ENCODE measurements at regions not wholly inside any gene's neighbourhood (a gene's known extent, or its start where the extent isn't known, plus 50 kb on each side); places are given as distances from the start of the nearest gene placed in this dataset.

DNA sequence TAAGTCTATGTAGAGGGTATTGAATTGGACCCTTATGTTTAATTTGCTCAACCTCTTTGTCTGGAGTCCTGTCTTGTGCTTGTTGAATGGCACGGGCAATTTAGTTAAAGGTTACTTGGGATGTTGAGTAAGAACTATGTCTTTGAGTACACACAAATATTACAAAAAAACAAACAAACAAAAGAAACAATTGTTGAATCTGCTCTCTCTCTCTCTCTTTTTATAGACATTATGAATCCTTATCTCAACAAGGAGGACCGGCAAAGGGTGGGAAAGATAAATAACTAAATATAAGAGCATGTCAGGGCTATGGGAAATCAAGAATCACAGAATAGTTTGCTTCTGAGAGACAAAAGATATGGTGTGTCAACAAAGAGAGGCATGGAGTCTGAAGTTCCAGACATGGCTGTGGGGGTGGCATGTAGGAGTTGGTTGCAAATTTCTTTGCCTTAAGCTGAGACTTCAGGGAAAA is 608.6 kb downstream of the UTRN start:
- Histone ChIP-seq H4K91ac (ENCODE audit: insufficient read length, low read depth, low read length) (no peak overlapping the region), H3K4ac (ENCODE audit: low read depth, low read length) (no peak overlapping the region), H2BK20ac (ENCODE audit: low read depth, low read length, poor library complexity, severe bottlenecking) (no peak overlapping the region), H3K18ac (ENCODE audit: insufficient read length, low read depth, low read length) (no peak overlapping the region), H3K79me1 (ENCODE audit: insufficient read depth, low read depth, low read length, poor library complexity, severe bottlenecking) (no peaks in the 10 kb centered on the region), H3K4me2 (ENCODE audit: insufficient read depth, insufficient read length, low read length) (no peak overlapping the region), H2AFZ (ENCODE audit: low read length) (no peak overlapping the region), H3K27me3 (ENCODE audit: insufficient read depth, low read length) (no peaks in the 10 kb centered on the region), H2BK5ac (ENCODE audit: insufficient read length, low read length) (no peak overlapping the region), H3K23ac (ENCODE audit: insufficient read length, low read depth, low read length) (no peak overlapping the region), H4K20me1 (ENCODE audit: control insufficient read depth, insufficient read depth, insufficient read length) (no peaks in the 10 kb centered on the region), H3K23me2 (ENCODE audit: insufficient read length, low read depth, low read length, poor library complexity, severe bottlenecking) (no peaks in the 10 kb centered on the region), H3K79me2 (ENCODE audit: insufficient read depth, low read length) (no peaks in the 10 kb centered on the region), H4K8ac (replicated peaks; ENCODE audit: insufficient read length, low read depth, low read length) (no peak overlapping the region), H3K4me1 (ENCODE audit: insufficient read depth, low read length) (no peaks in the 10 kb centered on the region; the same call in 1 of the 2 replicates), H4K5ac (ENCODE audit: insufficient read length, low read depth, low read length) (no peak overlapping the region), H2BK120ac (ENCODE audit: low read depth, low read length, poor library complexity, severe bottlenecking) (no peak overlapping the region), H2BK12ac (ENCODE audit: insufficient read length, low read depth, low read length) (no peak overlapping the region), H3T11ph (ENCODE audit: low read length) (no peak overlapping the region), H2BK15ac (ENCODE audit: low read depth, low read length) (no peak overlapping the region), H2AK5ac (ENCODE audit: insufficient read length, low read length) (no peak overlapping the region), H3K9ac (ENCODE audit: extremely low read depth, insufficient read length, low read length) (no peak overlapping the region), H3K14ac (ENCODE audit: insufficient read depth, low read length) (no peak overlapping the region), H3K27ac (ENCODE audit: insufficient read length, low read depth, low read length) (no peak overlapping the region), H3K56ac (ENCODE audit: insufficient read length, low read depth, low read length) (no peak overlapping the region), H3K9me3 (ENCODE audit: control insufficient read depth, low read depth, low read length) (no peaks in the 10 kb centered on the region)
- Mint-ChIP-seq H3K27ac (no peak overlapping the region; a peak in 1 of 7 replicates), H3K27me3 (ENCODE audit: low read depth) (peaks cover 10% of the 10 kb centered on the region), H3K4me1 (peaks cover 19 to 26% of the 10 kb centered on the region in 2 experiments), H3K4me3 (no peak overlapping the region), H3K36me3 (ENCODE audit: insufficient read depth in 1 of 3, low read depth in 3 of 3) (peaks cover 0 to 3% (median 0%) of the 10 kb centered on the region in 3 experiments; a peak in 1 of 7 replicates), H3K9me3 (no peaks in the 10 kb centered on the region; a peak in 1 of 5 replicates)
- TF ChIP-seq, protein P1, sequence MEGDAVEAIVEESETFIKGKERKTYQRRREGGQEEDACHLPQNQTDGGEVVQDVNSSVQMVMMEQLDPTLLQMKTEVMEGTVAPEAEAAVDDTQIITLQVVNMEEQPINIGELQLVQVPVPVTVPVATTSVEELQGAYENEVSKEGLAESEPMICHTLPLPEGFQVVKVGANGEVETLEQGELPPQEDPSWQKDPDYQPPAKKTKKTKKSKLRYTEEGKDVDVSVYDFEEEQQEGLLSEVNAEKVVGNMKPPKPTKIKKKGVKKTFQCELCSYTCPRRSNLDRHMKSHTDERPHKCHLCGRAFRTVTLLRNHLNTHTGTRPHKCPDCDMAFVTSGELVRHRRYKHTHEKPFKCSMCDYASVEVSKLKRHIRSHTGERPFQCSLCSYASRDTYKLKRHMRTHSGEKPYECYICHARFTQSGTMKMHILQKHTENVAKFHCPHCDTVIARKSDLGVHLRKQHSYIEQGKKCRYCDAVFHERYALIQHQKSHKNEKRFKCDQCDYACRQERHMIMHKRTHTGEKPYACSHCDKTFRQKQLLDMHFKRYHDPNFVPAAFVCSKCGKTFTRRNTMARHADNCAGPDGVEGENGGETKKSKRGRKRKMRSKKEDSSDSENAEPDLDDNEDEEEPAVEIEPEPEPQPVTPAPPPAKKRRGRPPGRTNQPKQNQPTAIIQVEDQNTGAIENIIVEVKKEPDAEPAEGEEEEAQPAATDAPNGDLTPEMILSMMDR (conservative IDR thresholded peaks at IDR 0.05) = no peak
- WGBS (ENCODE audit: extremely low coverage, insufficient read length, low lambda C conversion rate) = no CpG with 5 or more reads among the region's 2 CpGs
- DNase-seq = no peak

All from H9 (cell line).